Cardiac fibroblast (primary cell): ENCODE measurements at regions not wholly inside any gene's neighbourhood (a gene's known extent, or its start where the extent isn't known, plus 50 kb on each side); places are given as distances from the start of the nearest gene placed in this dataset.

Experiments used
- DNase-seq, 2 donors: peaks; one replicate each; pipeline versions ENCODE4 v3.0.0 to v3.0.0-alpha.2; 2010; ENCODE audit warnings: low read depth in 2 of 2
- H3K4me3 ChIP-seq, 2 donors: replicated peaks in 1 of 2; 1 replicate in 1 of 2; 2 replicates in 1 of 2; pipeline ENCODE4 v1.5.1; 2011; ENCODE audit warnings: low read depth in 2 of 2, low read length in 2 of 2, mild to moderate bottlenecking in 2 of 2, moderate library complexity in 1 of 2
- CTCF ChIP-seq: IDR thresholded peaks from one replicate; pipeline ENCODE4 v1.5.1; 2011; ENCODE audit warnings: low read depth, mild to moderate bottlenecking, low read length, inconsistent platforms

DNA sequence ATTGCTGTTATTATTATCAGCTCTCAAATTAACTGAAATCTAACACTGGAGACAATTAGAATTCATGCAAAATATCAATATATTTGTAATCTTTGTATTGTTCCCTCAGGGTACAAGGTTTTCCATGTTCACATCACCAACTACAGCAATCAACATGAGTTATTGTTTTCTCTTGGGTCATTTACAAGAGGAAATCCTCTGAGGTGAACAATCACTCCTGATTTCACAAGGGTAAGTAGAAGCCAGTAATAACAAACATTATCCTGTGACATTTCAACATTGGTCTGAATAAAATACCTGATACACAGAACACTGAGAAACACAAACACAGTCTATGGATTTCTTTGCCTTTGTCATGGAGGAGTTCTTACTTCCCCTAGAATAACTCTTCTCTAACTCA is 174.0 kb downstream of the SUCNR1 start:
- DNase-seq = peak; percentile 77 to 90
- H3K4me3 ChIP-seq = no peak overlapping the region
- no peak for TF ChIP-seq CTCF

GRCh38 chr3:152048831-152049230 is 175.4 kb downstream of the SUCNR1 start:
- peak in 1 of 2 donors; percentile 43 for DNase-seq
- TF ChIP-seq CTCF = no peak
- no peak overlapping the region for H3K4me3 ChIP-seq

- DNase-seq = peak; percentile 38 to 39
- TF ChIP-seq CTCF = no peak
- H3K4me3 ChIP-seq = no peak overlapping the region
Measured at GRCh38 chr3:152050903-152051302, 177.5 kb downstream of the SUCNR1 start.

GRCh38 chr3:152051501-152052404 is 178.3 kb downstream of the SUCNR1 start:
- no peak overlapping the region for H3K4me3 ChIP-seq
- peak; percentile 29 to 44 for DNase-seq
- TF ChIP-seq CTCF = no peak

DNA sequence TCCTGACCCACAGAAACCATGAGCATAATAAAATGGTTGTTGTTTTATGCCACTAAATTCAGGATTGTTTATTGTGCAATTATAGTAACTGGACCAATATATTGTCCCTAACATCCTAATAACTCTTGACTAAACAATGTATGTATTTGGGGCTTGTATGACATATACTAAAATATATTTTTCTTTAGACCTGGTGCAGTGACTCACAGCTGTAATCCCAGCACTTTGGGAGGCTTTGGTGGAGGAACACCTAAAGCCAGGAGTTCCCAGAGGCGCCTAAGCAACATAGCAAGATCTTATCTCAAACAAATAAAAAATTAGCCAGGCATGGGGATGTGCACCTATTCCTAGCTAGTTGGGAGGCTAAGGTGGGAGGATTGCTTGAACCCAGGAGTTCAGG is 180.4 kb downstream of the SUCNR1 start:
- DNase-seq = no peak
- no peak for TF ChIP-seq CTCF
- no peak overlapping the region for H3K4me3 ChIP-seq

- DNase-seq = no peak
- TF ChIP-seq CTCF = no peak
- no peak overlapping the region for H3K4me3 ChIP-seq
Measured at GRCh38 chr3:152054315-152054714, 180.9 kb downstream of the SUCNR1 start.
